H1 (cell line): ENCODE measurements at regions not wholly inside any gene's neighbourhood (a gene's known extent, or its start where the extent isn't known, plus 50 kb on each side); places are given as distances from the start of the nearest gene placed in this dataset.

Source experiments
- CTCF ChIA-PET: fragments of 300-600 bp; sonication (Branson Sonifier 250); formaldehyde crosslinking; loops from one replicate; lab custom pipeline; 2021; ENCODE audit not compliant: partially characterized antibody; lab: Charles Lee
- POLR2A ChIA-PET: fragments of 300-600 bp; sonication (Branson Sonifier 250); formaldehyde crosslinking; loops from one replicate; lab custom pipeline; 2021; ENCODE audit warnings: inconsistent platforms; ENCODE audit not compliant: partially characterized antibody; lab: Charles Lee
- DNase-seq, 2 experiments: peaks; one replicate each; pipeline versions ENCODE4 v3.0.0 to v3.0.0-alpha.2; 2010 to 2022; ENCODE audit warnings: low spot score in 2 of 2, low read depth in 1 of 2, mixed read lengths in 1 of 2
- FAIRE-seq: peaks from 2 replicates; lab custom pipeline; 2011; peaks lifted over from hg19 to GRCh38; lab: Jason Lieb, UNC
- H2AFZ ChIP-seq: 2 replicates; pipeline ENCODE4 v1.8.1; 2012; ENCODE audit warnings: low read length, inconsistent platforms
- H2AK5ac ChIP-seq: 2 replicates; pipeline ENCODE4 v1.6.1; 2013; ENCODE audit warnings: low read depth, low read length
- H2BK120ac ChIP-seq: replicated peaks from 2 replicates; pipeline ENCODE3; 2013; ENCODE audit warnings: low read depth, low read length, inconsistent platforms
- H2BK12ac ChIP-seq: 2 replicates; pipeline ENCODE4 v1.6.1; 2013; ENCODE audit warnings: low read depth, low read length
- H2BK15ac ChIP-seq: 2 replicates; pipeline ENCODE4 v1.6.1; 2013; ENCODE audit warnings: low read length
- H2BK20ac ChIP-seq: 2 replicates; pipeline ENCODE4 v1.6.1; 2013; ENCODE audit warnings: low read length
- H2BK5ac ChIP-seq: 2 replicates; pipeline ENCODE4 v1.6.1; 2013; ENCODE audit warnings: low read depth, low read length
- H3K14ac ChIP-seq: 2 replicates; pipeline ENCODE4 v1.6.1; 2013; ENCODE audit warnings: inconsistent platforms; ENCODE audit not compliant: insufficient read length
- H3K18ac ChIP-seq: 2 replicates; pipeline ENCODE4 v1.6.1; 2013; ENCODE audit warnings: low read length; ENCODE audit errors: extremely low read depth
- H3K23ac ChIP-seq: 2 replicates; pipeline ENCODE4 v1.6.1; 2013; ENCODE audit warnings: inconsistent platforms; ENCODE audit not compliant: insufficient read length
- H3K23me2 ChIP-seq: 2 replicates; pipeline ENCODE4 v1.6.1; 2013; ENCODE audit warnings: low read depth, low read length
- H3K27ac ChIP-seq: 2 replicates; pipeline ENCODE4 v1.6.1; 2011; ENCODE audit warnings: low read depth, low read length, inconsistent platforms
- H3K27me3 ChIP-seq, 4 experiments: replicated peaks in 1 of 4; 1 replicate in 1 of 4; 2 replicates in 3 of 4; pipeline versions ENCODE4 v1.6.1 to v1.8.1; 2011 to 2013; ENCODE audit warnings: low read length in 3 of 4, mild to moderate bottlenecking in 3 of 4, inconsistent platforms in 2 of 4, mixed read lengths in 2 of 4, moderate library complexity in 1 of 4; ENCODE audit not compliant: control insufficient read depth in 3 of 4, insufficient read depth in 3 of 4; ENCODE audit errors: extremely low read depth in 1 of 4
- H3K36me3 ChIP-seq, 4 experiments: 2 replicates each; pipeline versions ENCODE4 v1.6.1 to v1.8.1; 2011 to 2013; ENCODE audit warnings: mild to moderate bottlenecking in 4 of 4, low read length in 3 of 4, moderate library complexity in 2 of 4, control low read depth in 1 of 4, inconsistent platforms in 1 of 4; ENCODE audit not compliant: insufficient read depth in 4 of 4, control insufficient read depth in 2 of 4
- H3K4ac ChIP-seq: replicated peaks from 2 replicates; pipeline ENCODE3; 2013; ENCODE audit warnings: low read length, low read depth, mixed read lengths, inconsistent platforms; ENCODE audit not compliant: insufficient read length
- H3K4me1 ChIP-seq, 4 experiments: replicated peaks in 1 of 4; 1 replicate in 1 of 4; 2 replicates in 3 of 4; pipeline versions ENCODE4 v1.6.1 to v1.8.1; 2011 to 2013; ENCODE audit warnings: low read length in 3 of 4, inconsistent platforms in 2 of 4, mixed read lengths in 1 of 4; ENCODE audit not compliant: insufficient read depth in 4 of 4, control insufficient read depth in 3 of 4
- H3K4me2 ChIP-seq, 2 experiments: 2 replicates each; pipeline versions ENCODE4 v1.6.1 to v1.8.1; 2011 to 2013; ENCODE audit warnings: low read depth in 2 of 2, low read length in 2 of 2, control low read depth in 1 of 2, inconsistent platforms in 1 of 2, mild to moderate bottlenecking in 1 of 2; ENCODE audit not compliant: insufficient read depth in 1 of 2
- H3K4me3 ChIP-seq, 4 experiments: fragments of 200-600, 300-600 bp in 1 of 4; sonication (generic), shearing (Covaris generic), sonication (Bioruptor Twin) in 1 of 4; 2 replicates each; pipeline versions ENCODE4 v1.5.1 to v1.8.1; 2011 to 2016; ENCODE audit warnings: low read length in 4 of 4, low read depth in 3 of 4, control low read depth in 2 of 4, inconsistent platforms in 2 of 4, mild to moderate bottlenecking in 2 of 4, mixed read lengths in 1 of 4, moderate library complexity in 1 of 4; ENCODE audit not compliant: insufficient read depth in 2 of 4; ENCODE audit errors: extremely low read depth in 1 of 4
- H3K56ac ChIP-seq: replicated peaks from 2 replicates; pipeline ENCODE3; 2013; ENCODE audit warnings: low read depth, mild to moderate bottlenecking, mixed read lengths, low read length, inconsistent platforms; ENCODE audit not compliant: insufficient read length
- H3K79me1 ChIP-seq: 2 replicates; pipeline ENCODE4 v1.6.1; 2013; ENCODE audit warnings: low read depth, low read length, control low read depth
- H3K79me2 ChIP-seq, 2 experiments: 2 replicates each; pipeline versions ENCODE4 v1.6.1 to v1.8.1; 2012 to 2013; ENCODE audit warnings: low read length in 2 of 2, mild to moderate bottlenecking in 2 of 2, inconsistent platforms in 1 of 2; ENCODE audit not compliant: insufficient read depth in 2 of 2, control insufficient read depth in 1 of 2
- H3K9ac ChIP-seq, 4 experiments: replicated peaks in 1 of 4; 1 replicate in 1 of 4; 2 replicates in 3 of 4; pipeline versions ENCODE4 v1.6.1 to v1.8.1; 2011 to 2013; ENCODE audit warnings: low read depth in 3 of 4, low read length in 3 of 4, control low read depth in 2 of 4, mild to moderate bottlenecking in 2 of 4, moderate library complexity in 2 of 4, inconsistent platforms in 1 of 4; ENCODE audit errors: extremely low read depth in 1 of 4
- H3K9me3 ChIP-seq, 2 experiments: 2 replicates each; pipeline versions ENCODE4 v1.6.1 to v1.8.1; 2012 to 2013; ENCODE audit warnings: mild to moderate bottlenecking in 2 of 2, moderate library complexity in 2 of 2, control low read depth in 1 of 2, inconsistent platforms in 1 of 2, low read depth in 1 of 2, low read length in 1 of 2, mixed read lengths in 1 of 2; ENCODE audit not compliant: insufficient read depth in 2 of 2
- H4K20me1 ChIP-seq, 2 experiments: replicated peaks in 1 of 2; 2 replicates each; pipeline versions ENCODE3 to v1.8.1; 2011 to 2013; ENCODE audit warnings: inconsistent platforms in 2 of 2, low read length in 2 of 2, mild to moderate bottlenecking in 1 of 2; ENCODE audit not compliant: insufficient read depth in 2 of 2, control insufficient read depth in 1 of 2
- H4K5ac ChIP-seq: 2 replicates; pipeline ENCODE4 v1.6.1; 2013; ENCODE audit warnings: low read length, low read depth, mixed read lengths, inconsistent platforms; ENCODE audit not compliant: insufficient read length
- H4K8ac ChIP-seq: 2 replicates; pipeline ENCODE4 v1.8.0; 2013; ENCODE audit warnings: mild to moderate bottlenecking, moderate library complexity, low read length, inconsistent platforms; ENCODE audit not compliant: insufficient read depth; ENCODE audit errors: extremely low read depth
- H4K91ac ChIP-seq: replicated peaks from 2 replicates; pipeline ENCODE3; 2013; ENCODE audit warnings: low read length, mixed read lengths, inconsistent platforms; ENCODE audit not compliant: insufficient read length
- GTF2F1 ChIP-seq: IDR thresholded peaks from 2 replicates; pipeline ENCODE4 v1.6.1; 2012; ENCODE audit warnings: low read depth, low read length, improper control_type of control experiment, borderline replicate concordance
- TEAD4 ChIP-seq: IDR thresholded peaks from 2 replicates; pipeline ENCODE4 v1.6.1; 2012; ENCODE audit warnings: low read depth, low read length, inconsistent platforms, mixed read lengths
- YY1 ChIP-seq: IDR thresholded peaks from 2 replicates; pipeline ENCODE4 v1.6.1; 2011; ENCODE audit warnings: low read depth, mild to moderate bottlenecking, low read length
- WGBS, 2 experiments: shearing (Covaris generic) in 1 of 2; methylation state at CpG; one replicate each; pipeline versions ENCODE4 v1.1.6 to v1.1.7; 2013 to 2015; ENCODE audit warnings: low lambda C conversion rate in 2 of 2, mixed read lengths in 2 of 2, inconsistent platforms in 1 of 2, low coverage in 1 of 2, missing lambda C conversion rate in 1 of 2; ENCODE audit not compliant: insufficient replicate concordance in 2 of 2, insufficient coverage in 1 of 2, insufficient read length in 1 of 2; ENCODE audit errors: extremely low coverage in 1 of 2, missing lambda C conversion rate in 1 of 2; 5-methylcytosine and 5-hydroxymethylcytosine counted together
- TF ChIP-seq, protein P1 (sequence below): IDR thresholded peaks from 2 replicates; pipeline ENCODE4 v1.6.1; 2011; ENCODE audit warnings: low read length, improper control_type of control experiment

DNA sequence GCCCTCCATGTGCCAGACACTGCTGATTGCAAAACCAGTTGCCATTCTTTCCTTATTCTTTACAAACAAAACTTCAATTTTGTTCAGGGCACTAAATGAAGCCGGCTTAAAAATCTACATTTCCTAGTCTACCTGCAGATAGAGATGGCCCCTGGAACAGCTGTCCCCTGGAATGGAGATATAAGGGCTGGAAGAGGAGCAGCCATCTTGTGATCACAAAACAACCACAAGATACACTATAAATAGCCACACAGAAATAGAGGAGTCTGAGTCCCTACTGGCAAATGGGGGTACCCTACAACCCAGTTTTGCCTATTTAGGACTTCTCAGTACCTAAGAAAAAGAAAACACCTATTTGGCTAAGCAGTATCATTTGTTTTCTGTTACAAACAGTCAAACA, 115.9 kb upstream of the BEND6 start:
- no peak overlapping the region for H3K4me2 ChIP-seq
- CTCF ChIA-PET: interaction anchor here (1.0 to 1.1 kb wide), 2 partner anchors 18 to 201 kb away, joined by 3 read pairs; no protein-coding TSS in a partner anchor

More for the DNA sequence above, 115.9 kb upstream of the BEND6 start:
- H3K18ac ChIP-seq: no peak overlapping the region
- peaks cover 0 to 19% (median 9%) of the 10 kb centered on the region in 4 experiments; a peak in 2 of 7 replicates for H3K4me1 ChIP-seq
- H3K27me3 ChIP-seq: no peaks in the 10 kb centered on the region
- peaks cover 6% of the 10 kb centered on the region for H3K23me2 ChIP-seq
- no peak overlapping the region for H4K5ac ChIP-seq
- DNase-seq (no peak), FAIRE-seq (no peak)
- no peak overlapping the region for H2BK120ac ChIP-seq
- H2AFZ ChIP-seq: no peak overlapping the region
- H4K91ac ChIP-seq: no peak overlapping the region
- no peak overlapping the region for H3K4me3 ChIP-seq
- H4K8ac ChIP-seq: no peak overlapping the region
- peaks cover 15 to 89% of the 10 kb centered on the region in 2 experiments for H3K79me2 ChIP-seq
- H4K20me1 ChIP-seq: peaks cover 0 to 2% of the 10 kb centered on the region in 2 experiments
- no peak overlapping the region for H2BK5ac ChIP-seq
- POLR2A ChIA-PET: no interaction called here
- no peak overlapping the region for H3K27ac ChIP-seq
- H3K9me3 ChIP-seq: no peaks in the 10 kb centered on the region
- TF ChIP-seq GTF2F1 (no peak), TEAD4 (no peak), YY1 (peak; percentile 82)
- TF ChIP-seq, protein P1, sequence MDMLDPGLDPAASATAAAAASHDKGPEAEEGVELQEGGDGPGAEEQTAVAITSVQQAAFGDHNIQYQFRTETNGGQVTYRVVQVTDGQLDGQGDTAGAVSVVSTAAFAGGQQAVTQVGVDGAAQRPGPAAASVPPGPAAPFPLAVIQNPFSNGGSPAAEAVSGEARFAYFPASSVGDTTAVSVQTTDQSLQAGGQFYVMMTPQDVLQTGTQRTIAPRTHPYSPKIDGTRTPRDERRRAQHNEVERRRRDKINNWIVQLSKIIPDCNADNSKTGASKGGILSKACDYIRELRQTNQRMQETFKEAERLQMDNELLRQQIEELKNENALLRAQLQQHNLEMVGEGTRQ: no peak
- H3K23ac ChIP-seq: no peak overlapping the region
- H2BK15ac ChIP-seq: no peak overlapping the region
- no peak overlapping the region for H2BK20ac ChIP-seq
- no peak overlapping the region for H3K9ac ChIP-seq
- 68% methylated on average over 1 of the region's 1 CpG; no CpG with 5 or more reads in 1 of the 2 experiments for WGBS, 2 experiments
- no peaks in the 10 kb centered on the region for H3K36me3 ChIP-seq
- no peak overlapping the region for H3K14ac ChIP-seq
- H2AK5ac ChIP-seq: no peak overlapping the region
- H3K4ac ChIP-seq: no peak overlapping the region
- no peak overlapping the region; the same call in 1 of the 2 replicates for H2BK12ac ChIP-seq
- H3K79me1 ChIP-seq: no peaks in the 10 kb centered on the region
- no peak overlapping the region for H3K56ac ChIP-seq
